ENCODE measurements at regions not wholly inside any gene's neighbourhood (a gene's known extent, or its start where the extent isn't known, plus 50 kb on each side); places are given as distances from the start of the nearest gene placed in this dataset.

- H3K27ac ChIP-seq (ENCODE audit: low read depth in 2 of 2, low read length in 1 of 2): no peak overlapping the region
- H3K9ac ChIP-seq: no peak overlapping the region
- H3K36me3 ChIP-seq (replicated peaks in 1 of 2; ENCODE audit: control insufficient read depth in 1 of 2, insufficient read depth in 2 of 2, low read length in 1 of 2): no peaks in the 10 kb centered on the region
- H3K9me2 ChIP-seq: no peaks in the 10 kb centered on the region
- ChIA-PET CTCF (interaction anchor here (0.8 to 3.1 kb wide), 4 partner anchors 9 to 215 kb away, joined by 3 to 18 read pairs (median 4); no protein-coding TSS in a partner anchor), POLR2A (interaction anchor here (0.7 kb wide), 1 partner anchor 35 kb away, joined by 3 read pairs; no protein-coding TSS in a partner anchor)
- no peaks in the 10 kb centered on the region for H3F3A ChIP-seq (replicated peaks; ENCODE audit: insufficient read depth)
- H4K20me1 ChIP-seq (ENCODE audit: insufficient read depth): no peaks in the 10 kb centered on the region
- H3K4me3 ChIP-seq (ENCODE audit: low read depth in 2 of 2, low read length in 1 of 2): no peak overlapping the region
- H3K4me1 ChIP-seq (ENCODE audit: control insufficient read depth in 1 of 2, insufficient read depth in 2 of 2, low read depth in 1 of 2, low read length in 1 of 2): peaks cover 0 to 19% of the 10 kb centered on the region in 2 experiments; a peak in 1 of 4 replicates
- peak; percentile 21 for DNase-seq
- no peak overlapping the region for H2AFZ ChIP-seq (ENCODE audit: low read depth)
- 64% methylated on average over 9 of the region's 9 CpGs for WGBS (ENCODE audit: low lambda C conversion rate)
- no peak overlapping the region for H3K4me2 ChIP-seq
- no peaks in the 10 kb centered on the region for H3K27me3 ChIP-seq (ENCODE audit: insufficient read depth)
- H3K9me3 ChIP-seq: no peaks in the 10 kb centered on the region
- no peak for TF ChIP-seq JUND (IDR thresholded peaks at IDR 0.05)
- TF ChIP-seq NFIC (IDR thresholded peaks at IDR 0.05; ENCODE audit: borderline replicate concordance): no peak
- no peak for TF ChIP-seq RCOR1 (IDR thresholded peaks at IDR 0.05; ENCODE audit: low read length)
- no peak for TF ChIP-seq MXI1 (IDR thresholded peaks at IDR 0.05; ENCODE audit: low read depth, low read length)
- TF ChIP-seq RXRA (IDR thresholded peaks at IDR 0.05; ENCODE audit: borderline replicate concordance, low read depth): no peak
- TF ChIP-seq, protein P1, sequence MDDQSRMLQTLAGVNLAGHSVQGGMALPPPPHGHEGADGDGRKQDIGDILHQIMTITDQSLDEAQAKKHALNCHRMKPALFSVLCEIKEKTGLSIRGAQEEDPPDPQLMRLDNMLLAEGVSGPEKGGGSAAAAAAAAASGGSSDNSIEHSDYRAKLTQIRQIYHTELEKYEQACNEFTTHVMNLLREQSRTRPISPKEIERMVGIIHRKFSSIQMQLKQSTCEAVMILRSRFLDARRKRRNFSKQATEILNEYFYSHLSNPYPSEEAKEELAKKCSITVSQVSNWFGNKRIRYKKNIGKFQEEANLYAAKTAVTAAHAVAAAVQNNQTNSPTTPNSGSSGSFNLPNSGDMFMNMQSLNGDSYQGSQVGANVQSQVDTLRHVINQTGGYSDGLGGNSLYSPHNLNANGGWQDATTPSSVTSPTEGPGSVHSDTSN (IDR thresholded peaks at IDR 0.05): no peak
- no peak for TF ChIP-seq TCF12 (IDR thresholded peaks at IDR 0.05)
- TF ChIP-seq, protein P2, sequence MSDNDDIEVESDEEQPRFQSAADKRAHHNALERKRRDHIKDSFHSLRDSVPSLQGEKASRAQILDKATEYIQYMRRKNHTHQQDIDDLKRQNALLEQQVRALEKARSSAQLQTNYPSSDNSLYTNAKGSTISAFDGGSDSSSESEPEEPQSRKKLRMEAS (IDR thresholded peaks at IDR 0.05; ENCODE audit: low read depth): no peak
- no peak for TF ChIP-seq USF2 (IDR thresholded peaks at IDR 0.05; ENCODE audit: borderline replicate concordance, low read depth, low read length)
- TF ChIP-seq MEF2A (IDR thresholded peaks at IDR 0.05; ENCODE audit: borderline replicate concordance, low read depth): no peak
- TF ChIP-seq, protein P3, sequence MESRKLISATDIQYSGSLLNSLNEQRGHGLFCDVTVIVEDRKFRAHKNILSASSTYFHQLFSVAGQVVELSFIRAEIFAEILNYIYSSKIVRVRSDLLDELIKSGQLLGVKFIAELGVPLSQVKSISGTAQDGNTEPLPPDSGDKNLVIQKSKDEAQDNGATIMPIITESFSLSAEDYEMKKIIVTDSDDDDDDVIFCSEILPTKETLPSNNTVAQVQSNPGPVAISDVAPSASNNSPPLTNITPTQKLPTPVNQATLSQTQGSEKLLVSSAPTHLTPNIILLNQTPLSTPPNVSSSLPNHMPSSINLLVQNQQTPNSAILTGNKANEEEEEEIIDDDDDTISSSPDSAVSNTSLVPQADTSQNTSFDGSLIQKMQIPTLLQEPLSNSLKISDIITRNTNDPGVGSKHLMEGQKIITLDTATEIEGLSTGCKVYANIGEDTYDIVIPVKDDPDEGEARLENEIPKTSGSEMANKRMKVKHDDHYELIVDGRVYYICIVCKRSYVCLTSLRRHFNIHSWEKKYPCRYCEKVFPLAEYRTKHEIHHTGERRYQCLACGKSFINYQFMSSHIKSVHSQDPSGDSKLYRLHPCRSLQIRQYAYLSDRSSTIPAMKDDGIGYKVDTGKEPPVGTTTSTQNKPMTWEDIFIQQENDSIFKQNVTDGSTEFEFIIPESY (IDR thresholded peaks at IDR 0.05; ENCODE audit: borderline replicate concordance, low read depth): no peak
- TF ChIP-seq, protein P4, sequence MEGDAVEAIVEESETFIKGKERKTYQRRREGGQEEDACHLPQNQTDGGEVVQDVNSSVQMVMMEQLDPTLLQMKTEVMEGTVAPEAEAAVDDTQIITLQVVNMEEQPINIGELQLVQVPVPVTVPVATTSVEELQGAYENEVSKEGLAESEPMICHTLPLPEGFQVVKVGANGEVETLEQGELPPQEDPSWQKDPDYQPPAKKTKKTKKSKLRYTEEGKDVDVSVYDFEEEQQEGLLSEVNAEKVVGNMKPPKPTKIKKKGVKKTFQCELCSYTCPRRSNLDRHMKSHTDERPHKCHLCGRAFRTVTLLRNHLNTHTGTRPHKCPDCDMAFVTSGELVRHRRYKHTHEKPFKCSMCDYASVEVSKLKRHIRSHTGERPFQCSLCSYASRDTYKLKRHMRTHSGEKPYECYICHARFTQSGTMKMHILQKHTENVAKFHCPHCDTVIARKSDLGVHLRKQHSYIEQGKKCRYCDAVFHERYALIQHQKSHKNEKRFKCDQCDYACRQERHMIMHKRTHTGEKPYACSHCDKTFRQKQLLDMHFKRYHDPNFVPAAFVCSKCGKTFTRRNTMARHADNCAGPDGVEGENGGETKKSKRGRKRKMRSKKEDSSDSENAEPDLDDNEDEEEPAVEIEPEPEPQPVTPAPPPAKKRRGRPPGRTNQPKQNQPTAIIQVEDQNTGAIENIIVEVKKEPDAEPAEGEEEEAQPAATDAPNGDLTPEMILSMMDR (IDR thresholded peaks at IDR 0.05): no peak
- TF ChIP-seq RAD21 (IDR thresholded peaks at IDR 0.05; ENCODE audit: low read length): no peak
- TF ChIP-seq GATA2 (CRISPR knock-in tag; IDR thresholded peaks at IDR 0.05): no peak
- TF ChIP-seq, protein P5, sequence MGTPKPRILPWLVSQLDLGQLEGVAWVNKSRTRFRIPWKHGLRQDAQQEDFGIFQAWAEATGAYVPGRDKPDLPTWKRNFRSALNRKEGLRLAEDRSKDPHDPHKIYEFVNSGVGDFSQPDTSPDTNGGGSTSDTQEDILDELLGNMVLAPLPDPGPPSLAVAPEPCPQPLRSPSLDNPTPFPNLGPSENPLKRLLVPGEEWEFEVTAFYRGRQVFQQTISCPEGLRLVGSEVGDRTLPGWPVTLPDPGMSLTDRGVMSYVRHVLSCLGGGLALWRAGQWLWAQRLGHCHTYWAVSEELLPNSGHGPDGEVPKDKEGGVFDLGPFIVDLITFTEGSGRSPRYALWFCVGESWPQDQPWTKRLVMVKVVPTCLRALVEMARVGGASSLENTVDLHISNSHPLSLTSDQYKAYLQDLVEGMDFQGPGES (IDR thresholded peaks at IDR 0.05; ENCODE audit: low read depth, low read length): no peak
- no peaks in the 10 kb centered on the region for H3K79me2 ChIP-seq (ENCODE audit: insufficient read depth)
Observed at GRCh38 chr10:43904844-43905243, 256.2 kb upstream of the ZNF32 start.
